ENCODE measurements at regions not wholly inside any gene's neighbourhood (a gene's known extent, or its start where the extent isn't known, plus 50 kb on each side); places are given as distances from the start of the nearest gene placed in this dataset.

DNA sequence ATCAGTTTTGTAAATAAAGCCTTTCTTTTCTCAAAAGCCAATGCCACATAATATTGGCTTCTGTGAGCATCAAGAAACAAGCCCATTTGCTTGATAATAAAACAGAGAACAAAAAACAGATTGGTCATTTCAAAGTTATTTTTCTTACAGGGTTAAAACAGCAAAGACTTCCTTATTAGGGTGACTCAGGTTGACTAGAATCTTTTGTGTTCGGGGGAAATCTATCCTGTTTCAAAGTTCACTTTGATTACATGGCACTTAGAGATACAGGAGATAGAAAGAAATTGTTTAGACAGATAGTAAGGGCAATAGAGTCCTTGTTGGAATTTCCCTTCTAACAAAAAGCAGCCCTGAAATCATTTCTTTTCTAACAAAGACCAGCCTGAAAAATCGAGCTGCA, 170.0 kb upstream of the GLRA2 start:
- no peak for TF ChIP-seq PRDM10 (CRISPR knock-in tag; IDR thresholded peaks at IDR 0.05; ENCODE audit: low read depth)
- TF ChIP-seq, protein P1, sequence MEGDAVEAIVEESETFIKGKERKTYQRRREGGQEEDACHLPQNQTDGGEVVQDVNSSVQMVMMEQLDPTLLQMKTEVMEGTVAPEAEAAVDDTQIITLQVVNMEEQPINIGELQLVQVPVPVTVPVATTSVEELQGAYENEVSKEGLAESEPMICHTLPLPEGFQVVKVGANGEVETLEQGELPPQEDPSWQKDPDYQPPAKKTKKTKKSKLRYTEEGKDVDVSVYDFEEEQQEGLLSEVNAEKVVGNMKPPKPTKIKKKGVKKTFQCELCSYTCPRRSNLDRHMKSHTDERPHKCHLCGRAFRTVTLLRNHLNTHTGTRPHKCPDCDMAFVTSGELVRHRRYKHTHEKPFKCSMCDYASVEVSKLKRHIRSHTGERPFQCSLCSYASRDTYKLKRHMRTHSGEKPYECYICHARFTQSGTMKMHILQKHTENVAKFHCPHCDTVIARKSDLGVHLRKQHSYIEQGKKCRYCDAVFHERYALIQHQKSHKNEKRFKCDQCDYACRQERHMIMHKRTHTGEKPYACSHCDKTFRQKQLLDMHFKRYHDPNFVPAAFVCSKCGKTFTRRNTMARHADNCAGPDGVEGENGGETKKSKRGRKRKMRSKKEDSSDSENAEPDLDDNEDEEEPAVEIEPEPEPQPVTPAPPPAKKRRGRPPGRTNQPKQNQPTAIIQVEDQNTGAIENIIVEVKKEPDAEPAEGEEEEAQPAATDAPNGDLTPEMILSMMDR (CRISPR knock-in tag; IDR thresholded peaks at IDR 0.05) = no peak
- TF ChIP-seq HOXA7 (CRISPR knock-in tag; IDR thresholded peaks at IDR 0.05) = no peak
